PC-9 (cell line): ENCODE measurements at regions not wholly inside any gene's neighbourhood (a gene's known extent, or its start where the extent isn't known, plus 50 kb on each side); places are given as distances from the start of the nearest gene placed in this dataset.

Source experiments
- BruUV-seq: library from RNA; stranded (reverse); fragments of 400-500 nt; replicated peaks from 2 replicates; lab custom pipeline; 2021; lab: Mats Ljungman, UMichigan
- CTCF ChIA-PET: fragments of 300-600 bp; sonication (Branson Sonifier 250); formaldehyde crosslinking; loops from one replicate; lab custom pipeline; 2022; ENCODE audit warnings: antibody characterized with exemption; lab: Charles Lee
- POLR2A ChIA-PET: fragments of 300-600 bp; sonication (Branson Sonifier 250); formaldehyde crosslinking; loops from one replicate; lab custom pipeline; 2022; ENCODE audit warnings: antibody characterized with exemption; ENCODE audit not compliant: unreplicated experiment; lab: Charles Lee
- DNase-seq, 2 experiments: peaks; one replicate each; pipeline versions ENCODE4 v3.0.0 to v3.0.0-alpha.2; 2015 to 2022; ENCODE audit warnings: mixed read lengths in 1 of 2
- H2AFZ ChIP-seq: fragments of 200-600 bp; sonication (generic); 2 replicates; pipeline ENCODE4 v1.8.1; 2017; ENCODE audit warnings: antibody characterized with exemption
- H3F3A ChIP-seq: fragments of 200-600 bp; sonication (generic); 2 replicates; pipeline ENCODE4 v1.8.1; 2017; ENCODE audit warnings: antibody characterized with exemption, mild to moderate bottlenecking, low read depth; ENCODE audit not compliant: insufficient read depth
- H3K27ac ChIP-seq: fragments of 200-600 bp; sonication (generic); 2 replicates; pipeline ENCODE4 v1.6.1; 2016; ENCODE audit warnings: mixed run types
- H3K27me3 ChIP-seq: fragments of 200-600 bp; sonication (generic); 2 replicates; pipeline ENCODE4 v1.6.1; 2016; ENCODE audit warnings: low read depth, mixed run types; ENCODE audit not compliant: insufficient read depth
- H3K36me3 ChIP-seq: fragments of 200-600 bp; sonication (generic); 2 replicates; pipeline ENCODE4 v1.6.1; 2016; ENCODE audit warnings: low read depth, mixed run types
- H3K4me1 ChIP-seq: fragments of 200-600 bp; sonication (generic); replicated peaks from 2 replicates; pipeline ENCODE4 v1.6.1; 2016; ENCODE audit warnings: mixed run types; ENCODE audit not compliant: insufficient read depth
- H3K4me2 ChIP-seq: fragments of 200-600 bp; sonication (generic); 2 replicates; pipeline ENCODE4 v1.6.1; 2017; ENCODE audit warnings: mixed run types
- H3K4me3 ChIP-seq: fragments of 200-600 bp; sonication (generic); 2 replicates; pipeline ENCODE4 v1.6.1; 2016; ENCODE audit warnings: mixed run types
- H3K79me2 ChIP-seq: fragments of 200-600 bp; sonication (generic); 2 replicates; pipeline ENCODE4 v1.6.1; 2017; ENCODE audit warnings: low read depth, mixed run types
- H3K9me2 ChIP-seq: fragments of 200-600 bp; sonication (generic); 2 replicates; pipeline ENCODE4 v1.8.1; 2017; ENCODE audit warnings: mild to moderate bottlenecking; ENCODE audit not compliant: insufficient read depth
- H3K9me3 ChIP-seq: fragments of 200-600 bp; sonication (generic); 2 replicates; pipeline ENCODE4 v1.8.1; 2016; ENCODE audit warnings: low read depth; ENCODE audit not compliant: insufficient read depth
- H4K20me1 ChIP-seq: fragments of 200-600 bp; sonication (generic); 2 replicates; pipeline ENCODE4 v1.8.1; 2017; ENCODE audit not compliant: insufficient read depth
- EZH2 ChIP-seq: fragments of 200-600 bp; sonication (generic); IDR thresholded peaks from 2 replicates; pipeline ENCODE4 v1.8.0; 2017; ENCODE audit warnings: antibody characterized with exemption, low read depth
- intact Hi-C: fragments of 100-400 bp; cut with micrococcal nuclease; formaldehyde crosslinking; loops from one replicate; pipeline ENCODE4 v1.10.0; 2022; ENCODE audit not compliant: unreplicated experiment
- TF ChIP-seq, protein P1 (sequence below): fragments of 200-600 bp; sonication (generic); conservative IDR thresholded peaks from 2 replicates; pipeline ENCODE4 v1.6.1; 2017; ENCODE audit warnings: mixed run types, antibody characterized with exemption, mild to moderate bottlenecking, moderate library complexity

DNA sequence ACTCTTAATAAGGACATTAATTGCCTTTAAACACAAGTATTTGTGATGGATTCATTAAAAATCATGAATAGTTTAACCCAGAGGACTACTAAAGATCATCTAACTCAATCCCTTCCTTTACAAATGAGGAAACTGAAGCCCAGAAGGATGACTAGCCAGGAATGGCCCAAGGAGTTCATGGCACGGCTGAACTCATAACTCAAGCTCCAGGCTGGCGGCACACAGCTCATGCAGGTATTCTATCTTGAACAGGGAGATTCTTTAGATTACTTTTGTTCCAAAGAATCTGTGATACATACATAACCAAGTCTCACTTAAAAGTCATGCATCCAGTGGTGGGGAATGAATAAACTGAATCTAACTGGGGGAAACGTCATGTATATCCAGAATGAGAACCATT, 495.5 kb downstream of the ACTL7B start:
- H3K4me3 ChIP-seq = no peak overlapping the region
- no peaks in the 10 kb centered on the region for H4K20me1 ChIP-seq
- DNase-seq = no peak
- H3K4me1 ChIP-seq = no peaks in the 10 kb centered on the region
- H3K9me3 ChIP-seq = no peaks in the 10 kb centered on the region
- no peaks in the 10 kb centered on the region for H3F3A ChIP-seq
- TF ChIP-seq, protein P1, sequence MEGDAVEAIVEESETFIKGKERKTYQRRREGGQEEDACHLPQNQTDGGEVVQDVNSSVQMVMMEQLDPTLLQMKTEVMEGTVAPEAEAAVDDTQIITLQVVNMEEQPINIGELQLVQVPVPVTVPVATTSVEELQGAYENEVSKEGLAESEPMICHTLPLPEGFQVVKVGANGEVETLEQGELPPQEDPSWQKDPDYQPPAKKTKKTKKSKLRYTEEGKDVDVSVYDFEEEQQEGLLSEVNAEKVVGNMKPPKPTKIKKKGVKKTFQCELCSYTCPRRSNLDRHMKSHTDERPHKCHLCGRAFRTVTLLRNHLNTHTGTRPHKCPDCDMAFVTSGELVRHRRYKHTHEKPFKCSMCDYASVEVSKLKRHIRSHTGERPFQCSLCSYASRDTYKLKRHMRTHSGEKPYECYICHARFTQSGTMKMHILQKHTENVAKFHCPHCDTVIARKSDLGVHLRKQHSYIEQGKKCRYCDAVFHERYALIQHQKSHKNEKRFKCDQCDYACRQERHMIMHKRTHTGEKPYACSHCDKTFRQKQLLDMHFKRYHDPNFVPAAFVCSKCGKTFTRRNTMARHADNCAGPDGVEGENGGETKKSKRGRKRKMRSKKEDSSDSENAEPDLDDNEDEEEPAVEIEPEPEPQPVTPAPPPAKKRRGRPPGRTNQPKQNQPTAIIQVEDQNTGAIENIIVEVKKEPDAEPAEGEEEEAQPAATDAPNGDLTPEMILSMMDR = no peak
- TF ChIP-seq EZH2 = no peak
- no peaks in the 10 kb centered on the region for H3K36me3 ChIP-seq
- ChIA-PET POLR2A (interaction anchor here (0.8 kb wide), 1 partner anchor 9 kb away, joined by 5 read pairs; no protein-coding TSS in a partner anchor), CTCF (no interaction called here)
- no peak overlapping the region for H3K4me2 ChIP-seq
- no peaks in the 10 kb centered on the region for H3K9me2 ChIP-seq
- BruUV-seq = no TSS peak
- intact Hi-C loops = no loop called here
- no peaks in the 10 kb centered on the region for H3K27me3 ChIP-seq
- no peaks in the 10 kb centered on the region for H3K79me2 ChIP-seq
- H3K27ac ChIP-seq = no peak overlapping the region
- H2AFZ ChIP-seq = no peak overlapping the region

DNA sequence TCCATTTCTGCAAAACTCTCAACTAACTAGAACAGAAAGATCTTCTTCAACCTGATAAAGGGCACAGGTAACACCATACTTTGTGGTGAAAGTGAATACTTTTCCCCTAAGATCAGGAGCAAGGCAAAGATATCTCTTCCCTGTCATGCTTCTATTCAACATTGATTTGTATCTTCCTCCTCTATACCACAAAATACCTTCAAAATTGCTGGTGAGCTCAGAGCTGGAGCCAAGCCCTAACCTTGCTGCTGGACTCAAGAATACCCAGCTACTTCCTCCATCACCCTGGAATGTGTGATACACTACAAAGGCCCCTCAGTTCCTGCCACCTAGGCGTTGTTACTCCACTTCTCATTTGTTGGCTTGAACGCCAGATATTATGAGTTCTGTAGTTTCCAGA, 499.0 kb downstream of the ACTL7B start:
- ChIA-PET CTCF (interaction anchor here (0.8 kb wide), 1 partner anchor 1720 kb away, joined by 3 read pairs; no protein-coding TSS in a partner anchor), POLR2A (no interaction called here)
- Histone ChIP-seq H3K9me3 (no peaks in the 10 kb centered on the region), H3F3A (no peaks in the 10 kb centered on the region), H3K27me3 (no peaks in the 10 kb centered on the region), H3K36me3 (no peaks in the 10 kb centered on the region), H3K4me2 (no peak overlapping the region), H3K27ac (no peak overlapping the region), H4K20me1 (no peaks in the 10 kb centered on the region), H3K79me2 (no peaks in the 10 kb centered on the region), H2AFZ (no peak overlapping the region), H3K9me2 (no peaks in the 10 kb centered on the region), H3K4me1 (no peaks in the 10 kb centered on the region), H3K4me3 (no peak overlapping the region)
- TF ChIP-seq, protein P1 = no peak
- no peak for TF ChIP-seq EZH2
- intact Hi-C loops = no loop called here
- no TSS peak for BruUV-seq
- no peak for DNase-seq

DNA sequence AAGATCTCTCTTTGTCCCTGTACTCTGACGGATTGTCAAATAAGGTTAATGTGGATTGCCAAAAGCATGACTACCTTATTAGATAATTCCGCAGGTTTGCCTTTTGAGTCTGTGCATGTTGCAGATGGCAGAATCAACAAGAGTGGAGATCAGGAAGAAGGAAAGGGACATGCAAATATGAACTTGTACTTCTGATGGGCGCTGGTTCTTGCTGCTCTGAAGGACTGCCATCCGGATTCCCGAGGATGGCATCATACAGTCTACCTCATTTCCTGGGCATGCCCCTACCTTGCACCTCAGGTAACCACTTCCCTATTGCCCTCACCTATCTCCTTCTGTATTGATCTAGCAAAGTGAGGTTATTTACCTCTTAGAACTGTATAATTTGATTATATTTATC, 504.2 kb downstream of the ACTL7B start:
- H3K79me2 ChIP-seq = no peaks in the 10 kb centered on the region
- no peaks in the 10 kb centered on the region for H3K36me3 ChIP-seq
- H3K9me2 ChIP-seq = no peaks in the 10 kb centered on the region
- H3K4me2 ChIP-seq = no peak overlapping the region
- intact Hi-C loops = no loop called here
- BruUV-seq = no TSS peak
- TF ChIP-seq EZH2 = no peak
- TF ChIP-seq, protein P1 = no peak
- H4K20me1 ChIP-seq = no peaks in the 10 kb centered on the region
- CTCF ChIA-PET = no interaction called here
- no peak overlapping the region for H3K27ac ChIP-seq
- H3K4me1 ChIP-seq = no peaks in the 10 kb centered on the region
- POLR2A ChIA-PET = interaction anchor here (0.5 kb wide), 1 partner anchor 9 kb away, joined by 5 read pairs; no protein-coding TSS in a partner anchor
- H2AFZ ChIP-seq = no peak overlapping the region
- DNase-seq = no peak
- H3K27me3 ChIP-seq = no peaks in the 10 kb centered on the region
- no peaks in the 10 kb centered on the region for H3K9me3 ChIP-seq
- H3F3A ChIP-seq = no peaks in the 10 kb centered on the region
- H3K4me3 ChIP-seq = no peak overlapping the region
